HEK293 (cell line): ENCODE measurements at regions not wholly inside any gene's neighbourhood (a gene's known extent, or its start where the extent isn't known, plus 50 kb on each side); places are given as distances from the start of the nearest gene placed in this dataset.

Experiments
- ZBTB8A ChIP-seq: fragments of 450-650 bp; formaldehyde crosslinking; IDR thresholded peaks from 2 replicates; pipeline ENCODE4 v1.5.1; 2016; ENCODE audit warnings: missing biosample characterization, missing genetic modification characterization
- ZNF202 ChIP-seq: fragments of 450-650 bp; formaldehyde crosslinking; IDR thresholded peaks from 2 replicates; pipeline ENCODE4 v1.5.1; 2016; ENCODE audit warnings: missing biosample characterization, missing genetic modification characterization, borderline replicate concordance
- ZNF266 ChIP-seq: fragments of 450-650 bp; formaldehyde crosslinking; IDR thresholded peaks from 2 replicates; pipeline ENCODE4 v1.5.1; 2016; ENCODE audit warnings: missing biosample characterization, missing genetic modification characterization, low read depth
- ZNF311 ChIP-seq: fragments of 450-650 bp; formaldehyde crosslinking; IDR thresholded peaks from 2 replicates; pipeline ENCODE4 v1.5.1; 2017; ENCODE audit warnings: missing biosample characterization, missing genetic modification characterization, borderline replicate concordance
- ZNF335 ChIP-seq: fragments of 450-650 bp; formaldehyde crosslinking; conservative IDR thresholded peaks from 2 replicates; pipeline ENCODE4 v1.5.1; 2016; ENCODE audit warnings: missing biosample characterization, missing genetic modification characterization
- ZNF391 ChIP-seq: fragments of 450-650 bp; formaldehyde crosslinking; IDR thresholded peaks from 2 replicates; pipeline ENCODE4 v1.5.1; 2016; ENCODE audit warnings: low read depth, missing biosample characterization, missing genetic modification characterization, borderline replicate concordance
- ZNF791 ChIP-seq: fragments of 450-650 bp; formaldehyde crosslinking; IDR thresholded peaks from 2 replicates; pipeline ENCODE4 v1.5.1; 2016; ENCODE audit warnings: missing biosample characterization, missing genetic modification characterization
- TF ChIP-seq, protein P1 (sequence below): fragments of 450-650 bp; formaldehyde crosslinking; IDR thresholded peaks from 2 replicates; pipeline ENCODE4 v1.5.1; 2016; ENCODE audit warnings: missing biosample characterization, missing genetic modification characterization
- TF ChIP-seq, protein P2 (sequence below): fragments of 450-650 bp; formaldehyde crosslinking; IDR thresholded peaks from 2 replicates; pipeline ENCODE4 v1.5.1; 2016; ENCODE audit warnings: missing biosample characterization, missing genetic modification characterization
- TF ChIP-seq, protein P3 (sequence below): fragments of 450-650 bp; formaldehyde crosslinking; IDR thresholded peaks from 2 replicates; pipeline ENCODE4 v1.5.1; 2016; ENCODE audit warnings: missing biosample characterization, missing genetic modification characterization
- TF ChIP-seq, protein P4 (sequence below): fragments of 450-650 bp; formaldehyde crosslinking; IDR thresholded peaks from 2 replicates; pipeline ENCODE4 v1.5.1; 2016; ENCODE audit warnings: missing biosample characterization, missing genetic modification characterization
- TF ChIP-seq, protein P5 (sequence below): fragments of 450-650 bp; formaldehyde crosslinking; IDR thresholded peaks from 2 replicates; pipeline ENCODE4 v1.5.1; 2016; ENCODE audit warnings: missing biosample characterization, missing genetic modification characterization, borderline replicate concordance
- TF ChIP-seq, protein P6 (sequence below): fragments of 450-650 bp; formaldehyde crosslinking; IDR thresholded peaks from 2 replicates; pipeline ENCODE4; 2016; ENCODE audit warnings: missing biosample characterization, missing genetic modification characterization

DNA sequence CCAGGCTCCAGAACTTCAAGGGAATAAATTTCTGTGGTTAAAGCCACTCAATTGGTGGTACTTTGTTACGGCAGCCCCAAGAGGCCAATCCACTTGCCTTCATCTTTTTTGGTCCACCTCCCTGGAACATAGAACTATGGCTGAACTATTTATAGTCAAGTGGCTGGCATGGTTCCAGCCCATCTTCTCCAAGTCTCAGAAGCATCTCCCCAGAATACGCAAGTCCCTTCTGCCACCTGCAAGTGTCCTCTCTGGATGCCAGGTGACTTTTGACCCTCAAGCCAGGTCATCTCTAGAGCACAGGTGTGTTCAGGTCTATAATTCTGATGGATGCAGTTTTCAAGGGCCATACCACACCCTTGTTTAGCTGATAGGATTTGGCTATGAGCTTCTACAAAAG lies 371.5 kb downstream of the AACS start:
- TF ChIP-seq ZBTB8A (tag by site-specific recombination): no peak
- TF ChIP-seq, protein P1, sequence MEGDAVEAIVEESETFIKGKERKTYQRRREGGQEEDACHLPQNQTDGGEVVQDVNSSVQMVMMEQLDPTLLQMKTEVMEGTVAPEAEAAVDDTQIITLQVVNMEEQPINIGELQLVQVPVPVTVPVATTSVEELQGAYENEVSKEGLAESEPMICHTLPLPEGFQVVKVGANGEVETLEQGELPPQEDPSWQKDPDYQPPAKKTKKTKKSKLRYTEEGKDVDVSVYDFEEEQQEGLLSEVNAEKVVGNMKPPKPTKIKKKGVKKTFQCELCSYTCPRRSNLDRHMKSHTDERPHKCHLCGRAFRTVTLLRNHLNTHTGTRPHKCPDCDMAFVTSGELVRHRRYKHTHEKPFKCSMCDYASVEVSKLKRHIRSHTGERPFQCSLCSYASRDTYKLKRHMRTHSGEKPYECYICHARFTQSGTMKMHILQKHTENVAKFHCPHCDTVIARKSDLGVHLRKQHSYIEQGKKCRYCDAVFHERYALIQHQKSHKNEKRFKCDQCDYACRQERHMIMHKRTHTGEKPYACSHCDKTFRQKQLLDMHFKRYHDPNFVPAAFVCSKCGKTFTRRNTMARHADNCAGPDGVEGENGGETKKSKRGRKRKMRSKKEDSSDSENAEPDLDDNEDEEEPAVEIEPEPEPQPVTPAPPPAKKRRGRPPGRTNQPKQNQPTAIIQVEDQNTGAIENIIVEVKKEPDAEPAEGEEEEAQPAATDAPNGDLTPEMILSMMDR (tag by site-specific recombination): no peak
- TF ChIP-seq, protein P2, sequence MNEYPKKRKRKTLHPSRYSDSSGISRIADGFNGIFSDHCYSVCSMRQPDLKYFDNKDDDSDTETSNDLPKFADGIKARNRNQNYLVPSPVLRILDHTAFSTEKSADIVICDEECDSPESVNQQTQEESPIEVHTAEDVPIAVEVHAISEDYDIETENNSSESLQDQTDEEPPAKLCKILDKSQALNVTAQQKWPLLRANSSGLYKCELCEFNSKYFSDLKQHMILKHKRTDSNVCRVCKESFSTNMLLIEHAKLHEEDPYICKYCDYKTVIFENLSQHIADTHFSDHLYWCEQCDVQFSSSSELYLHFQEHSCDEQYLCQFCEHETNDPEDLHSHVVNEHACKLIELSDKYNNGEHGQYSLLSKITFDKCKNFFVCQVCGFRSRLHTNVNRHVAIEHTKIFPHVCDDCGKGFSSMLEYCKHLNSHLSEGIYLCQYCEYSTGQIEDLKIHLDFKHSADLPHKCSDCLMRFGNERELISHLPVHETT (tag by site-specific recombination): no peak
- TF ChIP-seq ZNF391: no peak
- TF ChIP-seq ZNF791 (tag by site-specific recombination): no peak
- TF ChIP-seq, protein P3, sequence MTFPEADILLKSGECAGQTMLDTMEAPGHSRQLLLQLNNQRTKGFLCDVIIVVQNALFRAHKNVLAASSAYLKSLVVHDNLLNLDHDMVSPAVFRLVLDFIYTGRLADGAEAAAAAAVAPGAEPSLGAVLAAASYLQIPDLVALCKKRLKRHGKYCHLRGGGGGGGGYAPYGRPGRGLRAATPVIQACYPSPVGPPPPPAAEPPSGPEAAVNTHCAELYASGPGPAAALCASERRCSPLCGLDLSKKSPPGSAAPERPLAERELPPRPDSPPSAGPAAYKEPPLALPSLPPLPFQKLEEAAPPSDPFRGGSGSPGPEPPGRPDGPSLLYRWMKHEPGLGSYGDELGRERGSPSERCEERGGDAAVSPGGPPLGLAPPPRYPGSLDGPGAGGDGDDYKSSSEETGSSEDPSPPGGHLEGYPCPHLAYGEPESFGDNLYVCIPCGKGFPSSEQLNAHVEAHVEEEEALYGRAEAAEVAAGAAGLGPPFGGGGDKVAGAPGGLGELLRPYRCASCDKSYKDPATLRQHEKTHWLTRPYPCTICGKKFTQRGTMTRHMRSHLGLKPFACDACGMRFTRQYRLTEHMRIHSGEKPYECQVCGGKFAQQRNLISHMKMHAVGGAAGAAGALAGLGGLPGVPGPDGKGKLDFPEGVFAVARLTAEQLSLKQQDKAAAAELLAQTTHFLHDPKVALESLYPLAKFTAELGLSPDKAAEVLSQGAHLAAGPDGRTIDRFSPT (tag by site-specific recombination): no peak
- no peak for TF ChIP-seq ZNF335
- no peak for TF ChIP-seq ZNF266 (tag by site-specific recombination)
- TF ChIP-seq, protein P4, sequence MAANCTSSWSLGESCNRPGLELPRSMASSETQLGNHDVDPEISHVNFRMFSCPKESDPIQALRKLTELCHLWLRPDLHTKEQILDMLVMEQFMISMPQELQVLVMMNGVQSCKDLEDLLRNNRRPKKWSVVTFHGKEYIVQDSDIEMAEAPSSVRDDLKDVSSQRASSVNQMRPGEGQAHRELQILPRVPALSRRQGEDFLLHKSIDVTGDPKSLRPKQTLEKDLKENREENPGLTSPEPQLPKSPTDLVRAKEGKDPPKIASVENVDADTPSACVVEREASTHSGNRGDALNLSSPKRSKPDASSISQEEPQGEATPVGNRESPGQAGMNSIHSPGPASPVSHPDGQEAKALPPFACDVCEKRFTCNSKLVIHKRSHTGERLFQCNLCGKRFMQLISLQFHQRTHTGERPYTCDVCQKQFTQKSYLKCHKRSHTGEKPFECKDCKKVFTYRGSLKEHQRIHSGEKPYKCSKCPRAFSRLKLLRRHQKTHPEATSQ (tag by site-specific recombination): no peak
- TF ChIP-seq, protein P5, sequence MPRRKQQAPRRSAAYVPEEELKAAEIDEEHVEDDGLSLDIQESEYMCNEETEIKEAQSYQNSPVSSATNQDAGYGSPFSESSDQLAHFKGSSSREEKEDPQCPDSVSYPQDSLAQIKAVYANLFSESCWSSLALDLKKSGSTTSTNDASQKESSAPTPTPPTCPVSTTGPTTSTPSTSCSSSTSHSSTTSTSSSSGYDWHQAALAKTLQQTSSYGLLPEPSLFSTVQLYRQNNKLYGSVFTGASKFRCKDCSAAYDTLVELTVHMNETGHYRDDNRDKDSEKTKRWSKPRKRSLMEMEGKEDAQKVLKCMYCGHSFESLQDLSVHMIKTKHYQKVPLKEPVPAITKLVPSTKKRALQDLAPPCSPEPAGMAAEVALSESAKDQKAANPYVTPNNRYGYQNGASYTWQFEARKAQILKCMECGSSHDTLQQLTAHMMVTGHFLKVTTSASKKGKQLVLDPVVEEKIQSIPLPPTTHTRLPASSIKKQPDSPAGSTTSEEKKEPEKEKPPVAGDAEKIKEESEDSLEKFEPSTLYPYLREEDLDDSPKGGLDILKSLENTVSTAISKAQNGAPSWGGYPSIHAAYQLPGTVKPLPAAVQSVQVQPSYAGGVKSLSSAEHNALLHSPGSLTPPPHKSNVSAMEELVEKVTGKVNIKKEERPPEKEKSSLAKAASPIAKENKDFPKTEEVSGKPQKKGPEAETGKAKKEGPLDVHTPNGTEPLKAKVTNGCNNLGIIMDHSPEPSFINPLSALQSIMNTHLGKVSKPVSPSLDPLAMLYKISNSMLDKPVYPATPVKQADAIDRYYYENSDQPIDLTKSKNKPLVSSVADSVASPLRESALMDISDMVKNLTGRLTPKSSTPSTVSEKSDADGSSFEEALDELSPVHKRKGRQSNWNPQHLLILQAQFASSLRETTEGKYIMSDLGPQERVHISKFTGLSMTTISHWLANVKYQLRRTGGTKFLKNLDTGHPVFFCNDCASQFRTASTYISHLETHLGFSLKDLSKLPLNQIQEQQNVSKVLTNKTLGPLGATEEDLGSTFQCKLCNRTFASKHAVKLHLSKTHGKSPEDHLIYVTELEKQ: no peak
- TF ChIP-seq ZNF202 (tag by site-specific recombination): no peak
- TF ChIP-seq, protein P6, sequence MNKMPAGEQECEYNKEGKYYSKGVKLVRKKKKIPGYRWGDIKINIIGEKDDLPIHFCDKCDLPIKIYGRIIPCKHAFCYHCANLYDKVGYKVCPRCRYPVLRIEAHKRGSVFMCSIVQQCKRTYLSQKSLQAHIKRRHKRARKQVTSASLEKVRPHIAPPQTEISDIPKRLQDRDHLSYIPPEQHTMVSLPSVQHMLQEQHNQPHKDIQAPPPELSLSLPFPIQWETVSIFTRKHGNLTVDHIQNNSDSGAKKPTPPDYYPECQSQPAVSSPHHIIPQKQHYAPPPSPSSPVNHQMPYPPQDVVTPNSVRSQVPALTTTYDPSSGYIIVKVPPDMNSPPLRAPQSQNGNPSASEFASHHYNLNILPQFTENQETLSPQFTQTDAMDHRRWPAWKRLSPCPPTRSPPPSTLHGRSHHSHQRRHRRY (tag by site-specific recombination): no peak
- TF ChIP-seq ZNF311: no peak
